ENCODE measurements at regions not wholly inside any gene's neighbourhood (a gene's known extent, or its start where the extent isn't known, plus 50 kb on each side); places are given as distances from the start of the nearest gene placed in this dataset.

DNA sequence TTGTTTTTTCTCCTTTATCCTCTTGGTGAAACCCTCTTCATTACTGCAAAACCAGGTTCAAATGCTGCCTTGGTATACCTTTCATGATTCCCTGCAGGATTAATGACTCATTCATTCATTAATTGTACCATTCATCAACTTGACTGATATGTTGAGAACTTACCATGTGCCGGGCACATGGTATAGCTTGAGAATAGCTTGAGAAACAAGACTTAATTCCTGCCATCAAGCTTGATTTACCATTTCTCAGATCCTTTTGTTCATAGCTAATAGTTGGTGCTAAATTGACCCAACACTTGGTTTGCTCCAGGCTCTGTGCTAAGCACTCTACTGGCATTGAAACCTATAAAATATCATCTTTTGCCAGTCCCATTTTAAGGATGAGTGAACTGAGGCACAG, 165.7 kb downstream of the YIPF5 start:
- TF ChIP-seq EZH2 (IDR thresholded peaks at IDR 0.05), result no peak
- TF ChIP-seq POLR2AphosphoS5 (IDR thresholded peaks at IDR 0.05; ENCODE audit: borderline replicate concordance, low read depth, low read length), result no peak
